Left colon (tissue), 2 donors: ENCODE measurements at regions not wholly inside any gene's neighbourhood (a gene's known extent, or its start where the extent isn't known, plus 50 kb on each side); places are given as distances from the start of the nearest gene placed in this dataset.
A peak's percentile ranks its signal among the peaks of the same experiment; 100 is the strongest.
"Not testable (repeated sequence)": the region's sequence is repeated elsewhere in the genome, so short reads cannot be mapped to it uniquely, and the experiment has no call there.

Experiments
- ATAC-seq: fragments of 200-7000 bp; cut with Tn5 transposase; one replicate; pipeline ENCODE4 v1.9.1; 2020; ENCODE audit warnings: mild to moderate bottlenecking, moderate library complexity
- DNase-seq, 2 donors: peaks; one replicate each; pipeline ENCODE4 v3.0.0-alpha.2; 2020
- intact Hi-C, 2 donors: fragments of 100-400 bp; cut with DNase I in 1 of 2; cut with micrococcal nuclease in 1 of 2; formaldehyde crosslinking; loops; one replicate each; pipeline versions ENCODE4 v1.11.2 to v1.14.0; 2022; cut with DNase I, micrococcal nuclease
- donor health status: DM: no; HTN: no; CAD: no.
- donor health status: DM: yes; HTN: yes; CAD: no.

GRCh38 chr19:27821418-27822018 is 1391.4 kb downstream of the UQCRFS1 start:
- intact Hi-C loops: no loop called here
- DNase-seq: no peak

GRCh38 chr19:27815985-27816384 is 1397.0 kb downstream of the UQCRFS1 start:
- ATAC-seq (no peak), DNase-seq (no peak)
- intact Hi-C loops: no loop called here

More at GRCh38 chr19:27821418-27822018, 1391.4 kb downstream of the UQCRFS1 start:
- ATAC-seq: no peak

DNA sequence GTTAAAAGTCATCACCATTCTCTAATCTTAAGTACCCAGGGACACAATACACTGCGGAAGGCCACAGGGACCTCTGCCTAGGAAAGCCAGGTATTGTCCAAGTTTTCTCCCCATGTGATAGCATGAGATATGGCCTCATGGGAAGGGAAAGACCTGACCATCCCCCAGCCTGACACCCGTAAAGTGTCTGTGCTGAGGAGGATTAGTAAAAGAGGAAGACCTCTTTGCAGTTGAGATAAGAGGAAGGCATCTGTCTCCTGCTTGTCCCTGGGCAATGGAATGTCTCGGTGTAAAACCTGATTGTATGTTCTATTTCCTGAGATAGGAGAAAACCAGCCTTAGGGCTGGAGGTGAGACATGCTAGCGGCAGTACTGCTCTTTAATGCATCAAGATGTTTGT is 1398.1 kb downstream of the UQCRFS1 start:
- DNase-seq, intact Hi-C loops, ATAC-seq: not testable (repeated sequence)

- intact Hi-C loops, DNase-seq, ATAC-seq: not testable (repeated sequence)
These were observed 1398.7 kb downstream of the UQCRFS1 start for GRCh38 chr19:27814274-27814673.

- DNase-seq (no peak), ATAC-seq (no peak)
- intact Hi-C loops: no loop called here
These were observed 1406.4 kb downstream of the UQCRFS1 start for GRCh38 chr19:27806471-27807070.

GRCh38 chr19:27805848-27806247 is 1407.1 kb downstream of the UQCRFS1 start:
- intact Hi-C loops: no loop called here
- ATAC-seq (no peak), DNase-seq (no peak)

- ATAC-seq, DNase-seq, intact Hi-C loops: not testable (repeated sequence)
These were observed 1410.7 kb downstream of the UQCRFS1 start for GRCh38 chr19:27802293-27802692.

DNA sequence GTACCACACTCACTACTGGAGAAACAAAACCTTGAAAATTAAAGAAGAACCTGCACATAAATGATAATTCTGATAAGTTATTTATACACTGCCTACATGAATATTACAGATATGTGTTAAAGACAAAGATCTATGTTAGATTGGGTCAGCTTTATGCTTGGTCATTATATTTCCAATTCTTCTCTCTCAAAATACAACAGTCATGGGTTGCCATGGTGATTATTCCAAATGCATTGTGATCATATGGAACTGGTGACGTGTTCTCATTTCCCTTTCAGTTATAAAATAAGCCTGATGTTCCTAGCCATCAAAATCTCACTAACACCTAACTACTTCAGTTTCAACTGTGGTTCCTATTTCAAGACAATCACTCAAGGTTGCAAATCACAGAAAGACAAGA is 1416.4 kb downstream of the UQCRFS1 start:
- DNase-seq (no peak), ATAC-seq (no peak)
- intact Hi-C loops: no loop called here

GRCh38 chr19:27796073-27796472 is 1416.9 kb downstream of the UQCRFS1 start:
- intact Hi-C loops: no loop called here
- no peak for DNase-seq

DNA sequence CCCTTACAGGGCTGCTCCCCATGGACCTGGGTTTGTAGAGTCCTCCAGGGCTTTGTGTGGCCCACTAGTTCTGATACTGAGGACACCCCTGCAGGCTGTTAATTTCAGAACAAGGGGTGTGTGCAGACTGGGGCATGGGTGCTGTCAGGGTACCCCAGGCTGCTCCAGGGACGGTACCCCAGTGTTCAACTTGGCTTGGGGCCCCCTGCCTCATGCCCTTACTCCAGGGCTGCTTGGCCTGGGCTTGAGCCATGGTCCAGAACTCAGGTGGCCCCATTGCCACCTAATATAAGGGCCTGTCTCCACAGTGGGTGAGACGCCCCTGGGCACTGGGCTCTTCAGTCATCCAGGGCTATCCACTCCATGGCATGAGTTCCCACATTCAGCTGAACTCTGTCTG is 1417.6 kb downstream of the UQCRFS1 start:
- intact Hi-C loops: no loop called here

More at GRCh38 chr19:27796073-27796472, 1416.9 kb downstream of the UQCRFS1 start:
- no peak for ATAC-seq

GRCh38 chr19:27794494-27795042 is 1418.4 kb downstream of the UQCRFS1 start:
- DNase-seq: peak in 1 of 2 donors; percentile 33
- intact Hi-C loops: no loop called here
- no peak for ATAC-seq

More for the DNA sequence above, 1417.6 kb downstream of the UQCRFS1 start:
- ATAC-seq (no peak), DNase-seq (no peak)

GRCh38 chr19:27793644-27794493 is 1419.1 kb downstream of the UQCRFS1 start:
- intact Hi-C loops: no loop called here
- DNase-seq (peak; percentile 96 to 97), ATAC-seq (peak; percentile 96)

GRCh38 chr19:27793128-27793643 is 1419.8 kb downstream of the UQCRFS1 start:
- DNase-seq (peak; percentile 86 to 91), ATAC-seq (peak; percentile 90)
- intact Hi-C loops: no loop called here

- intact Hi-C loops: no loop called here
- ATAC-seq (no peak), DNase-seq (no peak)
These were observed 1420.3 kb downstream of the UQCRFS1 start for GRCh38 chr19:27792576-27793127.

DNA sequence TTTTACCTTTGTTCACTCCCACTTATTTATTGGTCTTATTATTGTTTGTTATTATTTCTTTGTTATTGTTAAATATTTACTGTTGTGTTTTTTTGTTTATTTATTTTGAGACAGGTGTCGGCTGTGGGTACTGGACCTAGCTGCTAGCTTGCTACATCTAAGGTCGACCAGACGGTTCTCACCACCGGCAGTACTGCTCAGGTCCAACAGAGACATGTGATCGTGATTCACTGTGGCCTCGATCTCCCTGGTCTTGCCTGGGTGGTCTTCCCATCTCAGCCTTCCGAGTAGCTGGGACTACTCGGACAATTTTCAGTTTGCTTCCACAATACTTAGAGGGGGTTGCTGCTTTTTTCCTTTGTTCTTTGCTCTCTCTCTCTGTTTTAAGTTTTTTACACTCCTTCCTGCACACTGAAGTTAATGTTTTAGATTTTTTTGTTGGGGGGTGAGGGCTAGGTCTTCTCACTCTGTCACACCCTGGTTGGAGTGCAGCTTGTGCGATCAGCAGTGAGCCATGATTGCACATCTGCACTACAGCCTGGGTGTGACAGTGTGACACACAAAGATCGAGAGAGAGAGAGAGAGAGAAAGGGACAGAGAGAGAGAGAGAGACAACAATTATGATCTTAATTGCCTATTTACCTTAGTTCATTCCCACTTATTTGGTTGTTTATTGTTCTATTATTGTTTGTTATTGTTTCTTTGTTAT is 1432.4 kb downstream of the UQCRFS1 start:
- intact Hi-C loops: no loop called here
- DNase-seq (no peak), ATAC-seq (no peak)

DNA sequence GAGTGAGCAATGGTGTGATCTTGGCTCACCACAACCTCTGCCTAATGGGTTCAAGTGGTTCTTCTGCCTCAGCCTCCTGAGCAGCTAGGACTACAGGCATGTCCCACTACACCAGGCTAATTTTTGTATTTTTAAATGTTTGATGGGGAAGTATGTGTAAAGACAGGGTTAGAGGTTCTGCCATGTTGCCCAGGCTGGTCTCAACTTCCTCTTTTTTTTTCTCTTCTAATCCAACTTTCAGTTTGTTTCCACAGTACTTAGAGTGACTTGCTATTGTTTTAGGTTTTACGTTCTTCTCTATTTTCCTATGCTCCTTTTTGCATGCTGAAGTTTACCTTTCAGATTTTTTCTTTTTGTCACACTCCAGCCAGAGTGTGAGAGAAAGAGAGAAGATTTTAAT is 1433.0 kb downstream of the UQCRFS1 start:
- DNase-seq (no peak), ATAC-seq (no peak)
- intact Hi-C loops: no loop called here

DNA sequence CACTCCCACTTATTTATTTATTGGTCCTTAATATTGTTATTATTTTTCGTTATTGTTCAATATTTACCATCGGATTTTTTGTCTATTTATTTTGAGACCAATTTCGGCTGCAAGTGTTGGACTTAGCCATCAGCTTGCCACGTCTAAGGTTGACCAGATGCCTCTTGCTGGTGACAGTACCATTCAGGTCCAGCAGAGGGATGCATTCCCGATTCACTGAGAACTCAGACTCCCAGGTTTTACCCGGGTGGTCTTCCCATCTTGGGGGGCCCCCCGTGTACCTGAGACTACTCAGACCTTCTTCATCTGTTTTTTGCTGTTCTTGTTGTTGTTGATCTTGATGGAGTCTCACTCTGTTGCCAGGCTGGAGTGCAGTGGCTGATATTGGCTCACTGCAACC is 1435.2 kb downstream of the UQCRFS1 start:
- ATAC-seq (no peak), DNase-seq (no peak)
- intact Hi-C loops: no loop called here

- intact Hi-C loops: no loop called here
- DNase-seq: no peak
- no peak for ATAC-seq
These were observed 1435.7 kb downstream of the UQCRFS1 start for GRCh38 chr19:27777242-27777641.
